ENCODE measurements at regions not wholly inside any gene's neighbourhood (a gene's known extent, or its start where the extent isn't known, plus 50 kb on each side); places are given as distances from the start of the nearest gene placed in this dataset. TPM values are rescaled to one million over a fixed set of nuclear protein-coding genes. Genes with fewer than 3 reads are reported as not detected.

- WGBS, 2 experiments (ENCODE audit: low coverage in 1 of 2, low lambda C conversion rate in 2 of 2, missing lambda C conversion rate in 2 of 2) = 33 to 42% methylated on average over 1 of the region's 1 CpG
- no peaks in the 10 kb centered on the region; the same call in 1 of the 2 replicates for H3K9me2 ChIP-seq (ENCODE audit: insufficient read depth)
- no peaks in the 10 kb centered on the region for H3K9me3 ChIP-seq (ENCODE audit: low read depth)
- 0 out of 2 replicates have a peak, but pooled peaks cover 7% of the 10 kb centered on the region for H3K27me3 ChIP-seq (replicated peaks; ENCODE audit: insufficient read depth)
- no peak overlapping the region for H3K4me3 ChIP-seq
- no peak overlapping the region for H3K4me2 ChIP-seq (ENCODE audit: unreplicated experiment)
- no peak overlapping the region for H2AFZ ChIP-seq
- no peak overlapping the region for H3K9ac ChIP-seq
- DNase-seq = no peak
- TF ChIP-seq EZH2phosphoT487 (IDR thresholded peaks at IDR 0.05; ENCODE audit: insufficient read depth, low read depth) (no peak), EZH2 (IDR thresholded peaks at IDR 0.05; ENCODE audit: insufficient read depth, poor library complexity, severe bottlenecking) (no peak)
- no peak overlapping the region for H3K27ac ChIP-seq
- no peaks in the 10 kb centered on the region for H4K20me1 ChIP-seq (ENCODE audit: insufficient read depth)
- H3K79me2 ChIP-seq (ENCODE audit: insufficient read depth) = no peaks in the 10 kb centered on the region
- in situ Hi-C loops (cut with MboI) = no loop called here
- no peaks in the 10 kb centered on the region for H3K36me3 ChIP-seq (ENCODE audit: low read depth)
- no peaks in the 10 kb centered on the region for H3K4me1 ChIP-seq (ENCODE audit: insufficient read depth)
- H3F3A ChIP-seq (ENCODE audit: insufficient read depth) = no peaks in the 10 kb centered on the region
These were observed 284.4 kb downstream of the LMO7 start for GRCh38 chr13:75920536-75920935.

- no peak overlapping the region for H3K4me2 ChIP-seq (ENCODE audit: unreplicated experiment)
- H3K4me1 ChIP-seq (ENCODE audit: insufficient read depth) = no peaks in the 10 kb centered on the region
- no peak for DNase-seq
- H4K20me1 ChIP-seq (ENCODE audit: insufficient read depth) = no peaks in the 10 kb centered on the region
- H3K79me2 ChIP-seq (ENCODE audit: insufficient read depth) = no peaks in the 10 kb centered on the region
- in situ Hi-C loops (cut with MboI) = no loop called here
- H3K9me3 ChIP-seq (ENCODE audit: low read depth) = no peaks in the 10 kb centered on the region
- 0 out of 2 replicates have a peak, but pooled peaks cover 7% of the 10 kb centered on the region for H3K27me3 ChIP-seq (replicated peaks; ENCODE audit: insufficient read depth)
- no peak overlapping the region for H3K27ac ChIP-seq
- no peaks in the 10 kb centered on the region for H3K36me3 ChIP-seq (ENCODE audit: low read depth)
- WGBS, 2 experiments (ENCODE audit: low coverage in 1 of 2, low lambda C conversion rate in 2 of 2, missing lambda C conversion rate in 2 of 2) = 32 to 38% methylated on average over 2 of the region's 2 CpGs
- H2AFZ ChIP-seq = no peak overlapping the region
- H3K9me2 ChIP-seq (ENCODE audit: insufficient read depth) = no peaks in the 10 kb centered on the region; the same call in 1 of the 2 replicates
- no peaks in the 10 kb centered on the region for H3F3A ChIP-seq (ENCODE audit: insufficient read depth)
- no peak overlapping the region for H3K4me3 ChIP-seq
- H3K9ac ChIP-seq = no peak overlapping the region
- TF ChIP-seq EZH2 (IDR thresholded peaks at IDR 0.05; ENCODE audit: insufficient read depth, poor library complexity, severe bottlenecking) (no peak), EZH2phosphoT487 (IDR thresholded peaks at IDR 0.05; ENCODE audit: insufficient read depth, low read depth) (no peak)
These were observed 283.6 kb downstream of the LMO7 start for GRCh38 chr13:75919660-75920199.

GRCh38 chr13:75915066-75915465, 278.9 kb downstream of the LMO7 start:
- Histone ChIP-seq H3F3A (ENCODE audit: insufficient read depth) (no peaks in the 10 kb centered on the region), H3K4me3 (no peak overlapping the region), H3K27ac (no peak overlapping the region), H3K79me2 (ENCODE audit: insufficient read depth) (no peaks in the 10 kb centered on the region), H3K4me2 (ENCODE audit: unreplicated experiment) (no peak overlapping the region), H3K4me1 (ENCODE audit: insufficient read depth) (no peaks in the 10 kb centered on the region), H3K36me3 (ENCODE audit: low read depth) (no peaks in the 10 kb centered on the region), H3K9me3 (ENCODE audit: low read depth) (no peaks in the 10 kb centered on the region), H3K9ac (no peak overlapping the region), H3K27me3 (replicated peaks; ENCODE audit: insufficient read depth) (peaks cover 7% of the 10 kb centered on the region; the same call in 1 of the 2 replicates), H3K9me2 (ENCODE audit: insufficient read depth) (no peaks in the 10 kb centered on the region; the same call in 1 of the 2 replicates), H4K20me1 (ENCODE audit: insufficient read depth) (no peaks in the 10 kb centered on the region), H2AFZ (no peak overlapping the region)
- in situ Hi-C loops (cut with MboI) = no loop called here
- no peak for TF ChIP-seq EZH2 (IDR thresholded peaks at IDR 0.05; ENCODE audit: insufficient read depth, poor library complexity, severe bottlenecking)
- no peak for TF ChIP-seq EZH2phosphoT487 (IDR thresholded peaks at IDR 0.05; ENCODE audit: insufficient read depth, low read depth)
- no peak for DNase-seq

- no peak overlapping the region for H3K9ac ChIP-seq
- no peak overlapping the region for H3K4me2 ChIP-seq (ENCODE audit: unreplicated experiment)
- H3K27me3 ChIP-seq (replicated peaks; ENCODE audit: insufficient read depth) = peaks cover 7% of the 10 kb centered on the region; the same call in 1 of the 2 replicates
- H3K4me3 ChIP-seq = no peak overlapping the region
- no peaks in the 10 kb centered on the region for H3K79me2 ChIP-seq (ENCODE audit: insufficient read depth)
- no peak overlapping the region for H3K27ac ChIP-seq
- no peaks in the 10 kb centered on the region for H4K20me1 ChIP-seq (ENCODE audit: insufficient read depth)
- no peaks in the 10 kb centered on the region for H3K36me3 ChIP-seq (ENCODE audit: low read depth)
- no peak for DNase-seq
- 13 to 16% methylated on average over 5 of the region's 5 CpGs for WGBS, 2 experiments (ENCODE audit: low coverage in 1 of 2, low lambda C conversion rate in 2 of 2, missing lambda C conversion rate in 2 of 2)
- H3K4me1 ChIP-seq (ENCODE audit: insufficient read depth) = no peaks in the 10 kb centered on the region
- in situ Hi-C loops (cut with MboI) = no loop called here
- H3K9me2 ChIP-seq (ENCODE audit: insufficient read depth) = no peaks in the 10 kb centered on the region
- H3K9me3 ChIP-seq (ENCODE audit: low read depth) = no peaks in the 10 kb centered on the region
- no peaks in the 10 kb centered on the region for H3F3A ChIP-seq (ENCODE audit: insufficient read depth)
- TF ChIP-seq EZH2 (IDR thresholded peaks at IDR 0.05; ENCODE audit: insufficient read depth, poor library complexity, severe bottlenecking) = no peak
- no peak for TF ChIP-seq EZH2phosphoT487 (IDR thresholded peaks at IDR 0.05; ENCODE audit: insufficient read depth, low read depth)
- no peak overlapping the region for H2AFZ ChIP-seq
These were observed 277.8 kb downstream of the LMO7 start for GRCh38 chr13:75913925-75914324.

- no peaks in the 10 kb centered on the region for H3K4me1 ChIP-seq (ENCODE audit: insufficient read depth)
- no peaks in the 10 kb centered on the region for H3K79me2 ChIP-seq (ENCODE audit: insufficient read depth)
- no peak for DNase-seq
- no peak overlapping the region for H3K4me3 ChIP-seq
- no peak overlapping the region for H2AFZ ChIP-seq
- no peak overlapping the region for H3K9ac ChIP-seq
- 28 to 40% methylated on average over 2 of the region's 2 CpGs for WGBS, 2 experiments (ENCODE audit: low coverage in 1 of 2, low lambda C conversion rate in 2 of 2, missing lambda C conversion rate in 2 of 2)
- H3K27me3 ChIP-seq (replicated peaks; ENCODE audit: insufficient read depth) = peaks cover 12% of the 10 kb centered on the region
- H4K20me1 ChIP-seq (ENCODE audit: insufficient read depth) = no peaks in the 10 kb centered on the region
- no peaks in the 10 kb centered on the region for H3K9me2 ChIP-seq (ENCODE audit: insufficient read depth)
- H3K4me2 ChIP-seq (ENCODE audit: unreplicated experiment) = no peak overlapping the region
- no peaks in the 10 kb centered on the region for H3F3A ChIP-seq (ENCODE audit: insufficient read depth)
- no peaks in the 10 kb centered on the region for H3K9me3 ChIP-seq (ENCODE audit: low read depth)
- in situ Hi-C loops (cut with MboI) = no loop called here
- H3K36me3 ChIP-seq (ENCODE audit: low read depth) = no peaks in the 10 kb centered on the region
- no peak overlapping the region for H3K27ac ChIP-seq
- no peak for TF ChIP-seq EZH2 (IDR thresholded peaks at IDR 0.05; ENCODE audit: insufficient read depth, poor library complexity, severe bottlenecking)
- TF ChIP-seq EZH2phosphoT487 (IDR thresholded peaks at IDR 0.05; ENCODE audit: insufficient read depth, low read depth) = no peak
These were observed 274.5 kb downstream of the LMO7 start for GRCh38 chr13:75910591-75910990.

Small RNA genes in the stretch of these regions (small RNA-seq; reads per million reads assigned to genes)
- not detected for gene RN7SL571P (ENCODE audit: low read depth, low replicate concordance)
